Mucosa of descending colon (tissue), 3 donors: ENCODE measurements at regions not wholly inside any gene's neighbourhood (a gene's known extent, or its start where the extent isn't known, plus 50 kb on each side); places are given as distances from the start of the nearest gene placed in this dataset.

ENCODE experiments used
- ATAC-seq: fragments of 200-7000 bp; cut with Tn5 transposase; one replicate; pipeline ENCODE4 v1.9.1; 2020; ENCODE audit warnings: mild to moderate bottlenecking, moderate library complexity
- DNase-seq, 3 donors: peaks; one replicate each; pipeline ENCODE4 v3.0.0-alpha.2; 2020
- H3K36me3 ChIP-seq: fragments of 200-600 bp; one replicate; pipeline ENCODE4 v1.8.0; 2021; ENCODE audit warnings: low read depth, mild to moderate bottlenecking
- H3K4me1 ChIP-seq: fragments of 200-600 bp; one replicate; pipeline ENCODE4 v1.8.0; 2021; ENCODE audit warnings: low read depth, mild to moderate bottlenecking
- H3K4me3 ChIP-seq: fragments of 200-600 bp; one replicate; pipeline ENCODE4 v1.8.0; 2021; ENCODE audit warnings: mild to moderate bottlenecking
- H3K9me3 ChIP-seq: fragments of 200-600 bp; one replicate; pipeline ENCODE4 v1.8.0; 2021; ENCODE audit warnings: mild to moderate bottlenecking
- CTCF ChIP-seq: fragments of 200-600 bp; IDR thresholded peaks from one replicate; pipeline ENCODE4 v1.8.0; 2022; ENCODE audit warnings: antibody characterized with exemption, mild to moderate bottlenecking
- intact Hi-C, 2 donors: fragments of 100-400 bp; cut with DNase I in 1 of 2; cut with micrococcal nuclease in 1 of 2; formaldehyde crosslinking; loops; one replicate each; pipeline versions ENCODE4 v1.11.0 to v1.11.1; 2022; cut with DNase I, micrococcal nuclease
- donor health status: DM: no; HTN: no; CAD: no; lungs with moderate emphysema.
- donor health status: DM: no; HTN: no; CAD: no.
- donor health status: DM: no; HTN: yes; CAD: no.

GRCh38 chr16:86458149-86458777, 52.1 kb upstream of the FOXF1 start:
- DNase-seq: no peak
- intact Hi-C loops: no loop called here
- TF ChIP-seq CTCF: no peak
- Histone ChIP-seq H3K4me1 (no peaks in the 10 kb centered on the region), H3K9me3 (no peaks in the 10 kb centered on the region), H3K36me3 (no peaks in the 10 kb centered on the region), H3K4me3 (no peak overlapping the region)
- ATAC-seq: no peak

GRCh38 chr16:86459266-86459665, 51.1 kb upstream of the FOXF1 start:
- intact Hi-C loops: no loop called here
- DNase-seq: no peak
- H3K4me1 ChIP-seq: no peaks in the 10 kb centered on the region
- no peak overlapping the region for H3K4me3 ChIP-seq
- ATAC-seq: no peak
- H3K9me3 ChIP-seq: no peaks in the 10 kb centered on the region
- H3K36me3 ChIP-seq: no peaks in the 10 kb centered on the region
- TF ChIP-seq CTCF: no peak
